Ovary (tissue), 7 donors: ENCODE measurements at regions not wholly inside any gene's neighbourhood (a gene's known extent, or its start where the extent isn't known, plus 50 kb on each side); places are given as distances from the start of the nearest gene placed in this dataset.
"Not testable (repeated sequence)": the region's sequence is repeated elsewhere in the genome, so short reads cannot be mapped to it uniquely, and the experiment has no call there.

Experiments used
- DNase-seq, 5 donors: peaks; one replicate each; pipeline ENCODE4 v3.0.0-alpha.2; 2019 to 2020
- H3K27ac ChIP-seq, 2 donors: fragments of 200-600 bp; one replicate each; pipeline versions ENCODE4 v1.5.1 to v1.8.0; 2019 to 2022
- H3K27me3 ChIP-seq: fragments of 200-600 bp; one replicate; pipeline ENCODE4 v1.8.0; 2022
- H3K36me3 ChIP-seq: fragments of 200-600 bp; sonication (generic); one replicate; pipeline ENCODE4 v1.5.1; 2019
- H3K4me1 ChIP-seq: one replicate; pipeline ENCODE4 v1.8.1; 2013; ENCODE audit warnings: mild to moderate bottlenecking, moderate library complexity; ENCODE audit not compliant: insufficient read depth
- H3K4me3 ChIP-seq: fragments of 200-600 bp; sonication (generic); one replicate; pipeline ENCODE4 v1.5.1; 2017
- H3K9me3 ChIP-seq, 2 donors: fragments of 200-600 bp in 1 of 2; sonication (generic) in 1 of 2; one replicate each; pipeline versions ENCODE4 v1.5.1 to v1.8.1; 2013 to 2019; ENCODE audit warnings: mild to moderate bottlenecking in 1 of 2, moderate library complexity in 1 of 2
- EP300 ChIP-seq: sonication (generic); formaldehyde crosslinking; IDR thresholded peaks from one replicate; pipeline ENCODE4 v1.6.1; 2017; ENCODE audit warnings: antibody characterized with exemption
- POLR2A ChIP-seq: fragments of 450-650 bp; IDR thresholded peaks from one replicate; pipeline ENCODE4 v1.6.1; 2017; ENCODE audit warnings: antibody characterized with exemption, mild to moderate bottlenecking, moderate library complexity
- WGBS, 3 donors: extraction: QIAGEN DNeasy Blood & Tissue Kit in 1 of 3; methylation state at CpG; one replicate each; pipeline versions ENCODE4 v1.1.5 to v1.1.7; 2013 to 2017; 5-methylcytosine and 5-hydroxymethylcytosine counted together
- intact Hi-C, 4 donors: fragments of 100-400 bp; cut with DNase I; formaldehyde crosslinking; loops; one replicate each; pipeline versions ENCODE4 v1.11.0 to v1.15.1; 2022 to 2023
- TF ChIP-seq, protein P1 (sequence below), 3 donors: fragments of 450-650 bp in 2 of 3; fragments of 200-600 bp in 1 of 3; IDR thresholded peaks; one replicate each; pipeline versions ENCODE4 v1.5.1 to v1.8.0; 2016 to 2022; ENCODE audit warnings: antibody characterized with exemption in 3 of 3, mild to moderate bottlenecking in 1 of 3
- donor health status: DM: no; HTN: no; CAD: no; lungs with moderate emphysema.
- donor health status: DM: no; HTN: no; CAD: no.
- donor health status: Bipolar disorder and iron deficiency.
- donor health status: DM: no; HTN: no; CAD: no.
- donor health status: DM: yes; HTN: yes; CAD: no.

DNA sequence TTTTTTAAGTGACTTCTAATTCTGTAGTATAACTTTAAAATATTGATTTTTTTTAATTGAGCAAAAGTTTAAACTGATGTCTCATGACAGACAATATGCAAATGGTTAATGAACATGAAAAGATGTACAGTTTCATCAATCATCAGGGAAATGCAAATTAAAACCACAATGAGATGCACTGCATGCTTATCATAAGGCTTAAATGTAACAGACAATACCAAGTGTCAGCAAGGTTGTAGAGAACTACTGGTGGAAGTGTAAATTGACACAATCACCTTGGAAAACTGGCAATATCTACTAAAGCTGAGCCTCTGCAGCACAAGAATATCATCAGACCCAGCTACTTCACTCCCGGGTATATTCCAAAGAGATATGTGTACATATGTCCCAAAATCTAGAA lies 70.2 kb upstream of the DAPP1 start:
- intact Hi-C loops: no loop called here
- WGBS, 3 donors: 79 to 92% (median 91%) methylated on average over 1 of the region's 1 CpG
- no peak for DNase-seq
- Histone ChIP-seq H3K4me1 (no peaks in the 10 kb centered on the region), H3K9me3 (no peaks in the 10 kb centered on the region), H3K36me3 (no peaks in the 10 kb centered on the region), H3K27me3 (no peaks in the 10 kb centered on the region), H3K27ac (no peak overlapping the region), H3K4me3 (no peak overlapping the region)
- TF ChIP-seq POLR2A: no peak
- TF ChIP-seq, protein P1, sequence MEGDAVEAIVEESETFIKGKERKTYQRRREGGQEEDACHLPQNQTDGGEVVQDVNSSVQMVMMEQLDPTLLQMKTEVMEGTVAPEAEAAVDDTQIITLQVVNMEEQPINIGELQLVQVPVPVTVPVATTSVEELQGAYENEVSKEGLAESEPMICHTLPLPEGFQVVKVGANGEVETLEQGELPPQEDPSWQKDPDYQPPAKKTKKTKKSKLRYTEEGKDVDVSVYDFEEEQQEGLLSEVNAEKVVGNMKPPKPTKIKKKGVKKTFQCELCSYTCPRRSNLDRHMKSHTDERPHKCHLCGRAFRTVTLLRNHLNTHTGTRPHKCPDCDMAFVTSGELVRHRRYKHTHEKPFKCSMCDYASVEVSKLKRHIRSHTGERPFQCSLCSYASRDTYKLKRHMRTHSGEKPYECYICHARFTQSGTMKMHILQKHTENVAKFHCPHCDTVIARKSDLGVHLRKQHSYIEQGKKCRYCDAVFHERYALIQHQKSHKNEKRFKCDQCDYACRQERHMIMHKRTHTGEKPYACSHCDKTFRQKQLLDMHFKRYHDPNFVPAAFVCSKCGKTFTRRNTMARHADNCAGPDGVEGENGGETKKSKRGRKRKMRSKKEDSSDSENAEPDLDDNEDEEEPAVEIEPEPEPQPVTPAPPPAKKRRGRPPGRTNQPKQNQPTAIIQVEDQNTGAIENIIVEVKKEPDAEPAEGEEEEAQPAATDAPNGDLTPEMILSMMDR (IDR thresholded peaks at IDR 0.05): no peak
- TF ChIP-seq EP300: no peak

DNA sequence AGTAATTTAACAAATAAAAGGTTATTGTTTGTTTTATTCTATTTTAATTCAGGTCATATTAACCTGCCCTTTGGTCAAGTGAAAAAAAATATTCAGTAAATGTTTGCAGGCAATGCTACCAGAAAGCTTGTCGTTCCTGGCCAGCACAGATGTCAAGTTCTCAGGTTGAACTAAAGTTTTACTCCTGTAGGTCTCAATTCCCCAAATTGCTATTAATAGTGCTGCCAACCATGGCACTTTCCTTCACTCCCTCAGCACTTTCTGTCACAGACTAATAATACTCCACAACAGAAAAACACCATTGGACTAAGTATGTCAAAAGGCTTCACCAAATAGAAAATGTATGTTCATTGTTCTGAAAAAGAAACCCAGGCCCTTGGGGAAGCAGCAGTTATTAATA lies 79.2 kb upstream of the C4orf54 start:
- TF ChIP-seq EP300: no peak
- no peak for TF ChIP-seq POLR2A
- TF ChIP-seq, protein P1 (IDR thresholded peaks at IDR 0.05): no peak
- H3K4me1 ChIP-seq: no peaks in the 10 kb centered on the region
- 23 to 36% (median 28%) methylated on average over 1 of the region's 1 CpG for WGBS, 3 donors
- no peak overlapping the region for H3K27ac ChIP-seq
- intact Hi-C loops: no loop called here
- H3K9me3 ChIP-seq: no peaks in the 10 kb centered on the region
- no peaks in the 10 kb centered on the region for H3K36me3 ChIP-seq
- H3K4me3 ChIP-seq: no peak overlapping the region
- no peak for DNase-seq
- no peaks in the 10 kb centered on the region for H3K27me3 ChIP-seq

DNA sequence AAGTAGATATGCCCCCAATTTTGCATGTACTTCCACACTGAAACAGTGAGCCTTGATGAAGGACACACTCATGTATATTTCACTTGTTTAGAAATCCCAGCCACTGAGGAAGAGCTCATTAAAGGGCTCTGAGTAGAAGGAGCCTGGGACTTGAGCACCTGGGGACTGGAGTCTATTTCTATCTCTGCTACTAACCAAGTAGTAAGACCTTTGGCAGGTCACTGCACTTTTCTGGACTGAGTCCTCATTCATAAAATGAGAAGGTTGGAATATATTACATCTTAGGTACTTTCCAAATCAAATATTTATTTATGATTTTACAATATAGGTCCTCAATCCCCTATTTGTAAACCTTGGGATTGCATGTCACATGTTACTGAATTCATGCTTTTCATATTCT lies 78.2 kb upstream of the C4orf54 start:
- H3K4me3 ChIP-seq: no peak overlapping the region
- TF ChIP-seq POLR2A: no peak
- TF ChIP-seq, protein P1 (IDR thresholded peaks at IDR 0.05): no peak
- no peak for TF ChIP-seq EP300
- H3K36me3 ChIP-seq: no peaks in the 10 kb centered on the region
- H3K9me3 ChIP-seq: no peaks in the 10 kb centered on the region
- DNase-seq: no peak
- no peak overlapping the region for H3K27ac ChIP-seq
- no peaks in the 10 kb centered on the region for H3K27me3 ChIP-seq
- intact Hi-C loops: no loop called here
- H3K4me1 ChIP-seq: no peaks in the 10 kb centered on the region

DNA sequence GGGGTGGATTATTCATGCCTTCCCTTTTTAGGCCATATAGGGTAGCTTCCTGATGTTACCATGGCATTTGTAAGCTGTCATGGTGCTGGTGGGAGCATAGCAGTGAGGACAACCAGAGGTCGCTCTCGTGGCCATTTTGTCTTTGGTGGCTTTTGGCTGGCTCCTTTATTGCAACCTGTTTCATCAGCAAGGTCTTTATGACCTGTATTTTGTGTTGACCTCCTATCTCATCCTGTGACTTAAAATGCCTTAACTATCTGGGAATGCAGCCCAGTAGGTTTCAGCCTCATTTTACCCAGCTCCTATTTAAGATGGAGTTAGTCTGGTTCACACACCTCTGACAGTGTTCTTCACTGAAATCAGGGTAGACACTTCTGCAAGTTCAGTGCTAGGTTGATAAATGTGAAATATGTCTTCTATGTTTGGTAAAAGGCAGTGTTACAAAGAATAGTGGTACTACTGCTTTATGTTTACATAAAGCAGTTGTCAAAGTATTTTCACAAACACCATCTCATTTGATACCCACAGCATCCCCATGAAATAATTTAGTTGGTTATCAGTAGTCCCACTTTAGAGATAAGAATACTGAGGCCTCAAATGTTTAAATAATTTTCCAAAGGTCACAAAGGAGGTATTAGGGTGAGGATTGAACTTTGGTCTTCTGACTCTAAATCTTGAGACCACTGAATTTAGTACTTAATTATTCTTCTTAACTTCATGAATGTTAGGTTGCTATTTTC lies 77.1 kb upstream of the C4orf54 start:
- TF ChIP-seq EP300 (no peak), POLR2A (no peak)
- TF ChIP-seq, protein P1 (IDR thresholded peaks at IDR 0.05): no peak
- 85 to 94% (median 92%) methylated on average over 2 of the region's 2 CpGs for WGBS, 3 donors
- no peaks in the 10 kb centered on the region for H3K36me3 ChIP-seq
- no peaks in the 10 kb centered on the region for H3K27me3 ChIP-seq
- DNase-seq: no peak
- intact Hi-C loops: no loop called here
- no peak overlapping the region for H3K4me3 ChIP-seq
- no peaks in the 10 kb centered on the region for H3K4me1 ChIP-seq
- no peaks in the 10 kb centered on the region for H3K9me3 ChIP-seq
- H3K27ac ChIP-seq: no peak overlapping the region

DNA sequence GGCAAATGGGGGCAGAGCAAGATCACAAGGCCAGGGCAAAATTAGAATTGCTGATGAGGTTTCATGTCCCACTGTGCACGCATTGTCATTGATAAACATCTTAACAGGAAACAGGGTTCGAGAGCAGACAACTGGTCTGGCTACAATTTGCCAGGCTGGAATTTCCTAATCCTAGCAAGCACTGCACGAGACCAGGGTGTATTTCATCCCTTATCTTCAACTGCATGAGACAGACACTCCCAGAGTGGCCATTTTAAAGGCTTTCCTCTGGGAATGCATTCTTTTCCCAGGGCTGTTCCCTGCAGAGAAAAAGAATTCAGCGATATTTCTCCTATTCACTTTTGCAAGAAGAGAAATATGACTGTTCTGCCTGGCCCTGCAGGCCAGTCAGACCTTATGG lies 75.8 kb upstream of the C4orf54 start:
- H3K27ac ChIP-seq, DNase-seq, H3K27me3 ChIP-seq, H3K4me1 ChIP-seq, H3K4me3 ChIP-seq, intact Hi-C loops, H3K36me3 ChIP-seq, H3K9me3 ChIP-seq: not testable (repeated sequence)
- 59 to 66% (median 62%) methylated on average over 4 of the region's 4 CpGs for WGBS, 3 donors
